Stimulated activated naive CD4-positive, alpha-beta T cell treated with Interleukin-2 at 50 U/mL for 16 hours (primary cell): ENCODE measurements at regions not wholly inside any gene's neighbourhood (a gene's known extent, or its start where the extent isn't known, plus 50 kb on each side); places are given as distances from the start of the nearest gene placed in this dataset.
A peak's percentile ranks its signal among the peaks of the same experiment; 100 is the strongest.
"Not testable (repeated sequence)": the region's sequence is repeated elsewhere in the genome, so short reads cannot be mapped to it uniquely, and the experiment has no call there.

ENCODE experiments used
- DNase-seq: peaks from one replicate; lab custom pipeline; 2025; lab: John Stamatoyannopoulos, UW

DNA sequence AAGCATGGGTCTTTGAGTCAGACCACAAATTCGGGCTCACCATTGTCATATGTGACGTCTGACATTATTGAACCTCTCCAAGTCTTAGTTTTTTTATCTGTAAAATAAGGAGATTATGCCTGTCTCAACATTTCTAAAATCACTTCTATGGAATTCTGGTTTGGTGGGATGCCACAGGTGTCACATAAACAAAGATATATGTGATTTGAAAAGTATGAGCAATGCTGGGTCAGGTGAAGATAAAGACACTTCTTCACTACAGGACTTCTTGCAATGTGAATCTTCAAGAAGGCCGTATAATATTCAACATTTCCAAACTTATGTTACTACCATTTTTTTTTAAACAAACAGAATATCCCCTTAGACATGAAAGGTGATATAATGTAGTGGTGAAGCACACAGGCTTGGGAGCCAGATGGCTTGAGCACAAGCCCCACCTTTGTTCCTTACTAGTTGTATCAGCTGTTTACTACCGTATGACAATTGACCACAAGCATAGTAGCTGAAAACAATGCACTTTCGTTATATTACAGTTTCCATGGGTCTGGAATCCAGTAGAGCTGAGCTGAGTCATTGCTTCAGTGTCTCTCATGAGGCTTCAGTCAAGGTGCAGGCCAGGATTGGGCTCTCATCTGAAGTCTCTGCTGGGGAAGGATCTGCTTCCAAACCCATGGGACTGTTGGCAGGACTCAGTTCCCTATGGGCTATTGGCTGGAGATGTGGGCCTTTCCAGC is 87.7 kb downstream of the UTP18 start:
- DNase-seq: no peak

DNA sequence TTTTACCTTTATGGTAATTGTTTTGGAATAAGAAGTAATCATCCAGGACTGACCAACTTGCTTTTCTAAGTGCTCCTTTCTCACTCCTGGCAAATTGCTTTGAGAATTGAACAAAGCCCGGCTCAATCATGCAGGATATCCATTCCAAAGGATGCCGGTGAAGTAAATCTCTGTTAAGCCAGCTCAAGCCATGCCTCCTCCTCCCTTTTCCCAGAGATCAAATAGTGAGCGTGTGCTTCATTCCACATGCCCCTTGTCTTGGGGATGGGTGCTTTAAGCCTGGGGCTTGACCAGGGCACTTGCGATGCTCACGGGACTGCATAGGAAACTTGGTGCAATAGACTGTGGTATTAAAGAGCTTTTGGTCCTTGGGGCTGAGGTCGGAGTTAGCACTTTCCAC is 90.7 kb downstream of the UTP18 start:
- DNase-seq: no peak

DNA sequence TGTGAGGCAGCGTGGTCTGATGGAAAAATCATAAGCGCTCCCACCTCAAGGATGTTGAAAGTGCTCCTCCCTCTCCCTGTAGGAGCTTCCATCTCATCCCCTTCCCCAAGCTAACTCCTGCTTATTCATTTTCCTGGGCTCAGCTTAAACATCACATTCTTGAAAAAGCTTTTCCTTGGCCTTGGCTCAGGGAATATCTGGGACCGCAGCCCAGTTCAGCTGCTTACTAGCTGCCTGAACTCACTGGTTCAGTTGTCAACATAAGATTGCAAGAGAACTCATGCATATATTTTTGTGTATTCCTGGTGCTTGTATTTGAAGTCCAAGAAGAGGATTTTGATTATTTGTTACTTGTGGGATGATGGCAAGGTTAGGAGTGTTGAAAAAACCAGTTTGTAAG is 91.5 kb downstream of the UTP18 start:
- no peak for DNase-seq

- DNase-seq: no peak
Measured at GRCh38 chr17:51352798-51353197, 92.5 kb downstream of the UTP18 start.

GRCh38 chr17:51353296-51353695 is 93.0 kb downstream of the UTP18 start:
- DNase-seq: no peak

- DNase-seq: no peak
Measured at GRCh38 chr17:51354936-51355335, 94.6 kb downstream of the UTP18 start.

- DNase-seq: no peak
Measured at GRCh38 chr17:51355441-51356410, 95.4 kb downstream of the UTP18 start.

GRCh38 chr17:51359055-51359454 is 98.7 kb downstream of the UTP18 start:
- no peak for DNase-seq

- no peak for DNase-seq
Measured at GRCh38 chr17:51362811-51363585, 102.7 kb downstream of the UTP18 start.

DNA sequence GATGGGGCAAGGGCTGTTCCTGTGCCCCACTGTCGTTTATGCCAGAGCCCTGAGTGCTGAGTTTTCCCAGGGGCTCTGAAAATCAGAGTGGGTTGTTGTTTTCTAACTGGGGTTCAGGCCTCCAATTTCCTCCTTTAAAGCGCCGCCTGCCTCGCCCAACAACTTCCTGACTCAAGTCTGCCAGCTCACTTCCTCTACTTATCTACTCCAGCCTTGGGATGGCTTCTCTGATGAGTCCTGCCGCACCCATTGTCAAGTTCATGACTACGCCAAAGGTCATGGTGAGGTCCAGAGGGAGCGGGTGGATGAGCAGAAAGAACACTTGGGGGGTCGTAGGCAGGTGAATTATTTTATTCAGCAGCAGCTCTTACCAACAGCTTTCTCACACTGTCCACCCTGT is 104.7 kb downstream of the UTP18 start:
- DNase-seq: no peak

GRCh38 chr17:51366866-51367265 is 106.5 kb downstream of the UTP18 start:
- no peak for DNase-seq

DNA sequence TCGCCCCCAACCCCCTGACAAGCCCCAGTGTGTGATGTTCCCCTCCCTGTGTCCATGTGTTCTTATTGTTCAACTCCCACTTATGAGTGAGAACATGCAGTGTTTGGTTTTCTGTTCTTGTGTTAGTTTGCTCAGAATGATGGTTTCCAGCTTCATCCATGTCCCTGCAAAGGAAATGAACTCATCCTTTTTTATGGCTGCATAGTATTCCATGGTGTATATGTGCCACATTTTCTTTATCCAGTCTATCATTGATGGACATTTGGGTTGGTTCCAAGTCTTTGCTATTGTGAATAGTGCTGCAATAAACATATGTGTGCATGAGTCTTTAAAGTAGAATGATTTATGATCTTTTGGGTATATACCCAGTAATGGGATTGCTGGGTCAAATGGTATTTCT is 107.5 kb downstream of the UTP18 start:
- not testable (repeated sequence) for DNase-seq

- peak; percentile 3 for DNase-seq
Measured at GRCh38 chr17:51371732-51372151, 111.4 kb downstream of the UTP18 start.

GRCh38 chr17:51372345-51373004 is 112.1 kb downstream of the UTP18 start:
- DNase-seq: no peak

DNA sequence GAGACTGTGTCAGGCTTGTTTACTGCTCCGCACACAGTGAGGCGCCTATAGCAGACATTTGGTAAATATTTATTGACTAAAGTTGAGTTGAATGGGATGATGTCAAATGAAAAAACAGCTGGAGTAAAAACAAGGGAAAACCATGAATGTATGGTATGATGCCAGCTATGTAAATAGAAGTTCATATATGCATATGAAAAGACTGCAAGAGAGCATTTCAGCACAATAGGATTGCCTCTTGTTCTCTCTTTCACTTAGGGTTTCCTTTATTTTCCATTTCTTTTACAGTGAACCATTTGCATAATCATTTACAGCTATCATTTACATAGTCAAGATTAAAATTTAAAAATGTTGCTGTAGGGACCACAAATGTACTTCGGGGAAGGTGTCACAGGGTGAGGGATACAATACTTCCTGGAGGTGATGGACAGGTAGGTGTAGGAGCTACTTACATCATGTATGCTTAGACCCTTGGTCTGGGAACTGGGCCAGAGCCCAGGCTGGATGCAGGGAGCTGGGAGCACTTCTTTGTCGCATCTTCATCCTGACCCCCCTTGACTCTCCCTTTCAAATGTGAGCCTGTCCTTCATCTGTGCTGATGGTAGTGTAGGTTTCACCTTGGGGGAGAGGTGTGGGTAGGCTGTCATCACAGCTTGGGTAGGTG is 113.3 kb downstream of the UTP18 start:
- DNase-seq: no peak

DNA sequence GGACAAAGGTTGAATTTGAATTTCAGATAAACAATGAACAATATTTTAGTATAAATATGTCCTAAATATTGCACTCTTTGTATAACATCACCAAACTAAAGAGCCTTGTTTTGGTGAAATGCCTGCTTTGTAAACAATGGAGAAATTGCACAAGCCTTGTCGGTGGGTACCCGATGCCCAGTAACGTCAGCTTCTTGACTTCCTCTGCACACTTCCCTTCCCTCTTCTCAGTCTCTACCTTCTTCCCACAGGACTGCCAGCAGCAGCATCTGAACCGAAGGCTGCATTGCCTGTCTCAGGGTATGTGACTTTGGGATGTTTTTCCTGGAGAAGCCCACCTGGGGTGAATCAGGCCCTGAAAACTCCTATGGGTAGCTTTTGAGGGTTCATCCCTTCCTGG is 113.9 kb downstream of the UTP18 start:
- no peak for DNase-seq

DNA sequence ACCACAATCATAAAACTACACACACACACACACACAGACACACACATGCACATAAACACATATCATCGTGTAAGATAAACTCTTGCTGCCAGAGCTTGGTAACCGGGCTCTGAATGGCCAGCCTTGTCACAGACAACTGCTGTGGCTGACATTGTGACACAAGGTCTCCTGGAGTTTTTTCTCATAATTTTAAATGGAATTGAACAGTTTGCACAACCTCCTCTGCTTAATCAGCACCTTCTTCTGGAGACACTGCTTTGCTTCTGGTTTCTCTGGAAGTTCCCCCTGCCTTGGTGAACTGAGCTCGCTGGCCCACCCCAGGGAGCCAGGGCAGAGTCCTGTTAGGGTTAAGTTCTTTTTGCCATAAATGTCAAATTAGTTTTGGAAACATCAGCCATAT is 115.4 kb downstream of the UTP18 start:
- no peak for DNase-seq

DNA sequence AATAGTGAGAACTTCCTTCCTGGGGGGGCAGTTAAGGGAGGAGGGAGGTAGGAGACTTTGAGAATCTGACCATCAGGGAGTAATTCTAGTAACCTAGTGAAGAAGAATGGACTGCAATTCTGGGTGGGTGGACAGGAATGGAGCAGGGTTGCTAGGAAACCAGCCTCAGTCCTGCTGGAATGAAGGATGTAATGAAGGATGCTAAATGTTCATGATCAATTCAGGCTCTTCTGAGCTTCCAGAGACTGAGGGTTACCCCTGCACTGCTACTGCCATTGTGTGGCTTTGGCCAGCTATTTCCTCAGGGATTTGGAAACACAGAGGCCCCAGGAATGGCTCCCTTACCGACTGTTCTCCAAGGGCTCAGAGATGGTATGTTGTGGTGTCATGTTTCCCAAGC is 116.4 kb downstream of the UTP18 start:
- DNase-seq: no peak

DNA sequence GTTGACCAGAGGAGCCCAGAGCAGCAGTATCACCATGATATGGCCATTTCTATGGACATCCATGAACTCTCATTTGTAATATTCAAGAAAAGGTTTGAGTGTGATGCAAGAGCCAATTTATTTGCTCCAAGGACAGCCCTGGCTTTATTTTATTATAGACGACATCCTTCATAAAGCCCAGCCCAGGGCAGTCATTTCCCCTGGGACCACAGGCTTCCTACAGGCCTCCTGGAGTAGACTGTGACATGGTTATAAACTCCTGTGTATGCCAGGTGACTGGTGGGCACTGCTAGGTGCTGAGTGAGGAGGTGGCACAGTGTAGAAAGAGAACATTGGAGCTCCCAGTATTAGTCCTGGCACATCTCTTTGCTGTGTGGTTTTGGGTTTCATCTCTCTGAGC is 120.9 kb downstream of the UTP18 start:
- DNase-seq: no peak

DNA sequence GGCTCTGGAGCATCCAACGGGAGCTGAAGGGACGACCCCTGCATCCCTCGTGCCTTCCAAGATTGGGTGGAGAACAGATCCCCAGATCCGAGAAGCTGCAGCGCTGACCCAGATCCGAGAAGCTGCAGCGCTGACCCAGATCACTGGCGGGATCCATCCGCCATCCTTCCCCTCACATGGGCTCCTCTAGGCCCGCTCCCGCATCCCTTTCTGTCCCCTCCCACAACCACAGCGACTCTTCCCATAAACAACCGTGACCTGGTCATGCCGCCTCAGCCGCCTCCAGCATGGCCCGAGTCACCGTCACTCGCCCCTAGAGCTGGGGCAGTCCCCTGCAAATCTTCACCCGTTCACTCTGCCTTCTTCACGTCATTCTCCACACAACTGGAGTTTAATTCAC is 124.9 kb downstream of the UTP18 start:
- no peak for DNase-seq

GRCh38 chr17:51387582-51387981 is 127.2 kb downstream of the UTP18 start:
- DNase-seq: no peak
